ENCODE measurements at regions not wholly inside any gene's neighbourhood (a gene's known extent, or its start where the extent isn't known, plus 50 kb on each side); places are given as distances from the start of the nearest gene placed in this dataset.

GRCh38 chr2:56801214-56801613 is 617.4 kb downstream of the CCDC85A start:
- WGBS, 2 donors, result 94 to 96% methylated on average over 2 of the region's 2 CpGs
- Histone ChIP-seq H3K27ac (no peak overlapping the region), H3K9me3 (no peaks in the 10 kb centered on the region), H3K4me1 (no peaks in the 10 kb centered on the region), H3K27me3 (no peaks in the 10 kb centered on the region), H3K36me3 (no peaks in the 10 kb centered on the region), H3K4me3 (no peak overlapping the region)
- no peak for DNase-seq
- TF ChIP-seq EP300 (IDR thresholded peaks at IDR 0.05) (no peak), POLR2A (IDR thresholded peaks at IDR 0.05) (no peak), POLR2AphosphoS5 (IDR thresholded peaks at IDR 0.05) (no peak), CTCF (IDR thresholded peaks at IDR 0.05) (no peak)
- intact Hi-C loops (cut with DNase I), result no loop called here

DNA sequence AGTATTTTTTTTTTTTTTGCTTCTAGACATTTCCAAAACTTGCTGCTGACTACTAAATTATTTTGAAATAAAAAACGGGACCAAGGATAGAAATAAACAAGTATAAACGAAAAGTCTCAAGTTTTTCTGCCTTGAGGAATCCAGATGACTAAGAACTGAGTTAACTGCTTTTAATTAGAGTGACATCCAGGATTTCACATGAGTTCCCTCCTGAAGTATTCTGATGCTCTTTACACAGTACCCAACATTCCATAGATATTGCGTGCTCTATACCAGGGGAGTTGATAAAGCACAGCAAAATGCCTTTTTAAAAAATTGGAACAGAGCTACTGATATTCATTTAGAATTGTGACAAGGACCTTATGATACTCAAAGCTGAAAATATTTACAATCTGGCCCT is 618.0 kb downstream of the CCDC85A start:
- Histone ChIP-seq H3K27me3 (no peaks in the 10 kb centered on the region), H3K4me3 (no peak overlapping the region), H3K4me1 (no peaks in the 10 kb centered on the region), H3K27ac (no peak overlapping the region), H3K9me3 (no peaks in the 10 kb centered on the region), H3K36me3 (no peaks in the 10 kb centered on the region)
- WGBS, 2 donors, result 68 to 78% methylated on average over 3 of the region's 3 CpGs
- intact Hi-C loops (cut with DNase I), result no loop called here
- DNase-seq, result no peak
- no peak for TF ChIP-seq CTCF (IDR thresholded peaks at IDR 0.05)
- no peak for TF ChIP-seq POLR2A (IDR thresholded peaks at IDR 0.05)
- TF ChIP-seq POLR2AphosphoS5 (IDR thresholded peaks at IDR 0.05), result no peak
- no peak for TF ChIP-seq EP300 (IDR thresholded peaks at IDR 0.05)

GRCh38 chr2:56803596-56803995 is 619.8 kb downstream of the CCDC85A start:
- no peak for TF ChIP-seq POLR2A (IDR thresholded peaks at IDR 0.05)
- TF ChIP-seq EP300 (IDR thresholded peaks at IDR 0.05), result no peak
- no peak for TF ChIP-seq CTCF (IDR thresholded peaks at IDR 0.05)
- TF ChIP-seq POLR2AphosphoS5 (IDR thresholded peaks at IDR 0.05), result no peak
- Histone ChIP-seq H3K9me3 (no peaks in the 10 kb centered on the region), H3K36me3 (no peaks in the 10 kb centered on the region), H3K27me3 (no peaks in the 10 kb centered on the region), H3K4me1 (no peaks in the 10 kb centered on the region), H3K4me3 (no peak overlapping the region), H3K27ac (no peak overlapping the region)
- WGBS, 2 donors, result 88 to 89% methylated on average over 3 of the region's 3 CpGs
- intact Hi-C loops (cut with DNase I), result no loop called here
- DNase-seq, result no peak

GRCh38 chr2:56806924-56807323 is 623.1 kb downstream of the CCDC85A start:
- 38 to 77% methylated on average over 1 of the region's 1 CpG for WGBS, 2 donors

More at GRCh38 chr2:56806924-56807323, 623.1 kb downstream of the CCDC85A start:
- Histone ChIP-seq H3K27me3 (no peaks in the 10 kb centered on the region), H3K4me1 (no peaks in the 10 kb centered on the region), H3K27ac (no peak overlapping the region), H3K9me3 (no peaks in the 10 kb centered on the region), H3K36me3 (no peaks in the 10 kb centered on the region), H3K4me3 (no peak overlapping the region)
- intact Hi-C loops (cut with DNase I), result no loop called here
- TF ChIP-seq POLR2A (IDR thresholded peaks at IDR 0.05) (no peak), POLR2AphosphoS5 (IDR thresholded peaks at IDR 0.05) (no peak), CTCF (IDR thresholded peaks at IDR 0.05) (no peak), EP300 (IDR thresholded peaks at IDR 0.05) (no peak)
- no peak for DNase-seq
